HG02981 (cell line): ENCODE measurements at regions not wholly inside any gene's neighbourhood (a gene's known extent, or its start where the extent isn't known, plus 50 kb on each side); places are given as distances from the start of the nearest gene placed in this dataset.
"Not testable (repeated sequence)": the region's sequence is repeated elsewhere in the genome, so short reads cannot be mapped to it uniquely, and the experiment has no call there.

Experiments used
- ATAC-seq: cut with Tn5 transposase; IDR thresholded peaks from one replicate; pipeline ENCODE4 v1.9.1; 2021; ENCODE audit warnings: mild to moderate bottlenecking, moderate library complexity; ENCODE audit not compliant: unreplicated experiment

DNA sequence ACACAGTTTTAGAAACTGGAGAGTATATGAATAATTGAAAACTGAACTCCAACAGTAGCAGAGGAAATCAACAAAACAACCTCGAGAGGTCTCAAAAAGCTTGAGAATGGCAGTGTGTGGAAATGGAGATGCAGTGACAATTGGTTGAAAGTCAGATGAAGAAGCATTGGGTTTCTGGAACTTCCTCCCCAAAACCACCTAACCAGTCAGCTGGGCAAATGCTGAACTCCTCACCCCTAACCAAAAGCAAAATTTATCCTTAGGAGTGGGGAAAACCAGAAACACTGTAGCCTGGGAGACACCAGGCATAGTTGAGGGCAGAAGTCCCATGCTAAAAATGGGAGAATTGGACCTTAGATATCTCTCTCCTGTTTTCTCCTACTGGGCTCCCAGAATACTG is 109.9 kb downstream of the TANC2 start:
- no peak for ATAC-seq

DNA sequence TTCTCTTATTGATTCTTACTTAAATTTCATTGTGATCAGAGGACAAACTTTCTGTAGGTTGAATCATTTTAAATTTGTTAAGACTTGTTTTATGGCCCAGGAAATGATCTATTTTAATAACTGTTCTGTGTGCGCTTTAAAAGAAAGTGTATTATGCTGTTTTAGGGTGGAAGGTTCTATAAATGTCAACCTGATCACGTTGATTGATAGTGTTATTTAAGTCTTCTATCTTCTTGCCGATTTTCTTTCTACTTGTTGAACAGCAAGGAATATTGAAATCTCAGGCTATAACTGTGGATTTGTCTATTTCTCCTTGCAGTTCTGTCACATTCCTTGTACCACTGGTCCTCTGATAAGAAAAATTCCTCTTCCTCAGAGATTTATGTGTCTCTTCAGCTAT is 112.7 kb downstream of the TANC2 start:
- ATAC-seq = no peak

DNA sequence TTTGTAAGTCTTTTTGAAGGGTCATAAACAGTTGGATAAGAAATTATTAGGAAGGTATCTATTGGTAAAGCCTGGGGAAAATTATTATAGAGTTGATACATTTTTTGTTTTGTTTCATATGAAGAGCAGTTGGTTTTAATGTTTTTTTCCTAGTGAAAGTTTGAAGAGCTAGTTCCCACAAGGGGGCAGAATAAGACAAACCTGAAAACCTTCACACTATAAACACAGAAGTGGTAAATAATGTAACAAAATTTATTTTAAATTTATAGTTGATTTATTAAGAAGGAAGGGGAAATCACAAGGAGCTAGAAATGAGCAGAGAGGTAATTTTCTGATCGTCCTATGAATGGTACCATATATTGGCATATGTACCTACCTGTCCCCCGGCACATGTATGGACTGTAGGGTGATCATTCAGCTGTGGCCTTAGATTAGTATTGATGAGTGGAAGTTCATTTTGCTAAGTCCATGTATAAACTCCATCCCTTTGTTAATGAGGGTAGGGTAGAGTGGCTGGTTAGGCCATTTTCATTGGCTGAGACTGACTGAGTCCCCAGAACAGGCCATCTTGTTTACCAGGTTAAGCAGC is 116.3 kb downstream of the TANC2 start:
- no peak for ATAC-seq

DNA sequence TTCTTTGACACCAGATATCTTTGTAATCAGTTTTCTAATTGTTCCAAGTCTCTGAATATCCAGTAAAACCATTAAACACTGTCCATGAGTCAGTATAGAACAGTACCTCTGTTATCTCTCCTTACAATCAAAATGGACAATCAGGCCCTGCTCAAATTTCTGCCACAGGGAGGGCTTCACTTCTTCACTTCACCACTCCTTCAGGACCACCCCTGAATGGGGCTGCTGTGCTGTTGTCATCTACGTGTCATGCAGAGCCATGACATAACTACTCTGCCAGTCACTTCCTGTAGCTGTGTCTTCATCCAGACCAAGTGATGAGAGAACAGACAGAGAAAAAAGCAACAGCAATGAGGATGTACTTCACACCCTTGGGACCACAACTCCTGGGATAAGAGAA is 116.9 kb downstream of the TANC2 start:
- ATAC-seq = no peak

DNA sequence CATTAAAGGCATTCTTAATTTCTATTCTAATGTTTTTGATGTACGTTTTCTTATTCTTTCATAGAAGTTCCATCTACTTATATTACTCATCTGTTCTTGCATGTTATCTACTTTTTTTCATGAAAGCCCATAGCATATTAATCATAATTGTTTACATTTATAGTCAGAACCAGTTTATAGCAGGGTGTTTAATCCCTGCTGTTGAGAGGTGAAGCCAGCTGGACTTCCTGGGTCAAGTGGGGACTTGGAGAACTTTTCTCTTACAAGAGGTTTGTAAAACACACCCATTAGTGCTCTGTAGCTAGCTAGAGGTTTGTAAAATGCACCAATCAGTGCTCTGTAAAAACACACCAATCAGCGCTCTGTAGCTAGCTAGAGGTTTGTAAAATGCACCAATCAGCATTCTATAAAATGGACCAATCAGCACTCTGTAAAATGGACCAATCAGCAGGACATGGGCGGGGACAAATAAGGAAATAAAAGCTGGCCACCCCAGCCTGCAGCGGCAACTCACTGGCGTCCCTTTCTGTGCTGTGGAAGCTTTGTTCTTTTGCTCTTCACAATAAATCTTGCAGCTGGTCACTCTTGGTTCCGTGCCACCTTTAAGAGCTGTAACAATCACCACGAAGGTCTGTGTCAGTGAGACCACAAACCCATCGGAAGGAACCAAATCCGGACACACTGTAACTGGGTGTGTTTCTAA is 120.6 kb downstream of the TANC2 start:
- no peak for ATAC-seq

DNA sequence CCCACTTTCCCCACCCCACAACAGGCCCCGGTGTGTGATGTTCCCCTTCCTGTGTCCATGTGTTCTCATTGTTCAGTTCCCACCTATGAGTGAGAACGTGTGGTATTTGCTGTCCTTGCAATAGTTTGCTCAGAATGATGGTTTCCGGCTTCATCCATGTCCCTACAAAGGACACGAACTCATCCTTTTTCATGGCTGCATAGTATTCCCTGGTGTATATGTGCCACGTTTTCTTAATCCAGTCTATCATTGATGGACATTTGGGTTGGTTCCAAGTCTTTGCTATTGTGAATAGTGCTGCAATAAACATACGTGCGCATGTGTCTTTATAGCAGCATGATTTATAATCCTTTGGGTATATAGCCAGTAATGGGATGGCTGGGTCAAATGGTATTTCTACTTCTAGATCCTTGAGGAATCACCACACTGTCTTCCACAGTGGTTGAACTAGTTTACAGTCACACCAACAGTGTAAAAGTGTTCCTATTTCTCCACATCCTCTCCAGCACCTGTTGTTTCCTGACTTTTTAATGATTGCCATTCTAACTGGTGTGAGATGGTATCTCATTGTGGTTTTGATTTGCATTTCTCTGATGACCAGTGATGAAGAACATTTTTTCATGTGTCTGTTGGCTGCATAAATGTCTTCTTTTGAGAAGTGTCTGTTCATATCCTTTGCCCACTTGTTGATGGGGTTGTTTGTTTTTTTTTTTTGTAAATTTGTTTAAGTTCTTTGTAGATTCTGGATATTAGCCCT is 124.5 kb downstream of the TANC2 start:
- ATAC-seq = not testable (repeated sequence)

DNA sequence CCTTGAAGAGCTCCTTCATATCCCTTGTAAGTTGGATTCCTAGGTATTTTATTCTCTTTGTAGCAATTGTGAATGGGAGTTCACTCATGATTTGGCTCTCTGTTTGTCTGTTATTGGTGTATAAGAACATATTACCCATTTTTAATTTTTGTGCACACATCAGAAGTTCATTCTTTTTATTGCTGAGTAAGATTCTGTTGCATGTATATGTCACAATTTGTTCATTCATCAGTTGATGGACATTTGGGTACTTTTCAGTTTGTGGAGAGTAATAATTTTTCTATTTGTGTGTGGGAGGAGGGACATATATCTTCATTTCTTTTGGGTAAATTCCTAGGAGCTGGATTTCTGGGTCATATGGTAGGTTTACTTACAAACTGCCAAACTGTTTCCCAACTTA is 125.9 kb downstream of the TANC2 start:
- ATAC-seq = not testable (repeated sequence)

DNA sequence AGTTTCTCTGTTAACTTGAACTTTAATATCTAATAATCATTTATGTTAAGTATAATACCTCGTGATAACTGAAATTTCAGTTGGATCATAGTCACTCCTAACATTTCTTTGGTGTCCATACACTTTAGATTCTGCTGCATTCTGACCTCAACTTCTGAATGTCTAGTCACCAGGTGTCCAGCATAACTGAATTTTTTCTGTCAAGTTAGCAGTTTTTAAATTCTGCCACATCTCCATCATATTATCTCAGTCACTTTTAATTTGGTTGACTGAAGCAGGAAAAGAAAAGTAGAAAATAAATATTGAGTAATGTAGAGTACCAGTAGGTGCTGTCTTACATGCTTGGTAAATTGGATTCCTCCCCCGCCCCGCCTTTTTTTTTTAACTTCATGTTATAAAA is 128.6 kb downstream of the TANC2 start:
- ATAC-seq = no peak

DNA sequence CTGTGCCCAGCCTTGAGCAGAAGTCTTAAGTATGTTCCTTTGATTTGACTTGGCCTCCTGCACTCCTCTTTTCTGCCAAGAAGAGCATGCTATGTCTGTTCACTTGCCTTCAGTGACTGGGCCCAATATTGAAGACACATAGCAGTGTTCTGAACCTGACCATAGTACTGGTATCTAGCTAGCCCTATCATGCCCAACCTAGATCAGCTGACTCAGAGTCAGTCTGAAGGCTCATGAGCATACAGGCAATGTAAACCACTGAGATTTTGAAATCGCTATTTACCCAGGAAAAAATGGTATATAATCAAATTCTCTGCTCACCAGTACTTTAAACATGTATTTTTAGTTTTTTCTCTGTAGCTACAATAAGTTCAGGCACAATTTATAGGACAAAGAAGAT is 129.4 kb downstream of the TANC2 start:
- ATAC-seq = no peak

DNA sequence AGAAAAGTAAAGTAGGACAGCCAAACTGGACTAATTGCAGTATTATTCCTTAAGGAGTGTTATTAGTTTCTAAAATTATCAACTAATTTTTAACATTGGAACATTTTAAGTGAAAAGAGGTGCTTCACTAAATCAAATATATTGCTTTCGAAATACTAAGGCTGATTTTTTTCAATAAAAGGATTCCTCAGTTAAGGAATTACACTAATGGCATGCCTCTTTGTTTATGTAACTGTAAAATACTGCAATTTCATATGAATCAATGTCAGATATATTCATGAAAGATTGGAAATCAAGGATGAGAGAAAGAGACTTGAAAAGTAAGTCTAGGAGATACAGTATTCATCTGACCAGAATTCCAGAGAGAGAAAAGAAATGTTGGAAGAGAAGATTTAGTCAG is 129.8 kb downstream of the TANC2 start:
- no peak for ATAC-seq

DNA sequence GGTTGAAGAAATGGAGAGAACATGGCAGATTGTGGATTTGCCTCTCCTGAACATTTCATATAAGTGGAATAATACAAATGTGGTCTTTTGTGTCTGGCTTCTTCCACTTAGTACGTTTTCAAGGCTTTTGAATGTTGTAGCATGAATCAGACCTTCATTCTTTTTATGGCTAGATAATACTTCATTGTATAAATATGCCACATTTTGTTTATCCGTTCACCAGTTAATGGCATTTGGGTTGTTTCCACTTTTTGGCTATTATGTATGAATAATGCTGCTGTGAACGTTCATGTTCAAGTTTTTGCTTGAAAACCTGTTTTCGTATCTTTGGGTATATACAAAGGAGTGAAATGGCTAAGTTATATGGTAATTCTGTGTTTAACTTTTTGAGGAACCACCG is 130.4 kb downstream of the TANC2 start:
- ATAC-seq = no peak

DNA sequence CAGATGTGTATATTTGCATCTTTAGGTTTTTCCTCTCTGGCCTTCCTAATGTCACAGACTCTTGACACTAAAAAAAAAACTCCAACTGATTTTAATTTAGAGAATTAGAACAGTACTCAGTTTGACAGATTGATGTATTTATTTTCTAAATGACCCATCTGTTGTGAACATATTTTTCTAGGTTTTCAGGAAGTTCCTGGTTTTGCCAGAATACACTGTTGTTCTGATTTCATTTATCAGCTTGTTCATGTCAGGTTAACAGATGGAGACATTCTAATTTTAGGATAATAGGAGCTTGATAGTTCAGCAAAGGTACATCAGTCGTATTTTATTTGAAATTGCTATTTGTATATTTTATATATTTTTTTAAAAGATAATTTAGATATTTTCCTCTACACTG is 133.4 kb downstream of the TANC2 start:
- no peak for ATAC-seq

DNA sequence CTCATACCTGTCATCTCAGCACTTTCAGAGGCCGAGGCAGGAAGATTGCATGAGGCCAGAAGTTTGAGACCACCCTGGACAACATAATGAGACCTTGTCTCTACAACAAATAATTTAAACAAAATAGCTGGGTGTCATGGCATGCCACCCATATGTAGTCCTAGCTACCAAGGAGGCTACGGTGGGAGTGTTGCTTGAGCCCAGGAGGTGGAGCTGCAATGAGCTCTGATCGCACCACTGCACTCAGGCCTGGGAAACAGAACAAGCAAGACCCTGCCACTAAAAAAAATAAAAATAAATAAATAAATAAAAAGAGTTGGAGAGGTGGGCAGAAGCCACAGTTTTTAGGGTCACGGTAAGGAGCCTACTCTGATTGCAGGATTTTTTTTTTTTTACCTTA is 136.0 kb downstream of the TANC2 start:
- no peak for ATAC-seq

DNA sequence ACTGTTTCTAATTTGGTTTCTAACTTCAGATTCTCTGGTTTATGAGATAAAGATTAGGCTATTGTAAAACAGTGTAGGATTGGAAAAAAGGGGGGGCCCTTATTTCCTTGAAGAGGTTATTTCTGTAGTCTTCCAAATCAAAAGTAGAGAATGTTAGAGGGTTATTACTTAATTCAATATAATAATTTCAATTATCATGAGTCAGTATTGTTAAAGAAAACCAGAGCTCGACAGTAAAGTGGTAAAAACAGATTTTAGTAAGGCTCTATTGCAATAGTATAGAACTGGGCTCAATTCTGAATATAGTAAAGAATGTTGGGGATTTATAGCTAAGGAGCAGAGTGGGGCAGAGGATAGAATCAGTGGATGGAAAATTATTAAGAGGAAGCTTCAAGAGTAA is 140.0 kb downstream of the TANC2 start:
- no peak for ATAC-seq

DNA sequence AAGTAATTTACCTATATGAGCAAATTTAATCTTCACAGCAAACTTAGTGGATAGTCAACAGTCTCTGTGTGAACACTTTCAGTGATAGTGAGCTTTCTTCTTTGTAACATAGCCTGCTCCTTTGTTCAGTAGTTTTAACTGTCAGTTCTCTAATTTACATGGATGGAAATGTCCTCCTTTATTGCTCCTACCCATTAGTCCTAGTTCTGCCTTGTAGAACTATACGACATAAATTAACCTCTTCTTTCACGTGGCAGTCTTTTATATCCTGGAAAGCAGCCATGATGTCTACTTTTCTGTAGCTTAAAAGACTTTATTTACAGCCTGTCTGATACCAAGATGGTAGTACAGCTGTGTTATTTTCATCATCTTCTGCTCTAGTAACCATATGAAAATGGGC is 143.6 kb downstream of the TANC2 start:
- ATAC-seq = no peak

DNA sequence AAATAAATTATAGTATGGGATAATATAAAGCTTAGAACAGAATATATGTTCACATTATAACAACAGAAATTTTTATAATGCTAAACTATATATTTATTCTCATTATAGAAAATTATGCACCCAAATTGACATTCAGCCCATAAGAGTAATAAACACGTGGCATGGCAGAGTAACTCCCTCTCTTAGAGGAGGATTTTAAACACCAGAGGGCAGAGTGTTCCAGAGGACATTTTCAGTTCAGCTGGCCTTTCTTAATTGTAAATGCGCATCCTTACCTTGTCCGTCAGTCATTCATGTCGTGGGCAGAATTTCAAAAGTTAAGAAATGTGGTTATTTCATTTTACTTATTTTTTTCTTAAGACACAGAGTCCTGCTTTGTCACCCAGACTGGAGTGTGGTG is 147.1 kb downstream of the TANC2 start:
- ATAC-seq = no peak

DNA sequence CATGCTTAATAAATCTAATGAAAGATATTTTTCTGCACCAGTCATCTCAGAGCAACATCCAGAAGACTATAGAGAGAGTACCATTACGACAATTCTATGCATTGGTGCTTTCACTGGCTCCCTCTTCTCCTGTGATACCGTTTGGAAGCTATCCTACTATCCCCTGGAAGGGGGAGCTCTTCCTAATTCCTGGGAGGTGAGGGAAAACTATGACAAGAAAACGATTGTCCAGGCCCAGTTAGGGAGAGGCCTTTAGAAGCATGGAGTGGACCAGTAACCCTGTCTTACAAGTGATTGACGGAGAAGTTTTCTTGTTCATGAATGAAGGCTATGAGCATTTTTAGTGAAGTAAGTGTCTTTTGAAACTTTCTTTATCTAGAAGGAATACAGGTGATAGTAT is 150.2 kb downstream of the TANC2 start:
- no peak for ATAC-seq

DNA sequence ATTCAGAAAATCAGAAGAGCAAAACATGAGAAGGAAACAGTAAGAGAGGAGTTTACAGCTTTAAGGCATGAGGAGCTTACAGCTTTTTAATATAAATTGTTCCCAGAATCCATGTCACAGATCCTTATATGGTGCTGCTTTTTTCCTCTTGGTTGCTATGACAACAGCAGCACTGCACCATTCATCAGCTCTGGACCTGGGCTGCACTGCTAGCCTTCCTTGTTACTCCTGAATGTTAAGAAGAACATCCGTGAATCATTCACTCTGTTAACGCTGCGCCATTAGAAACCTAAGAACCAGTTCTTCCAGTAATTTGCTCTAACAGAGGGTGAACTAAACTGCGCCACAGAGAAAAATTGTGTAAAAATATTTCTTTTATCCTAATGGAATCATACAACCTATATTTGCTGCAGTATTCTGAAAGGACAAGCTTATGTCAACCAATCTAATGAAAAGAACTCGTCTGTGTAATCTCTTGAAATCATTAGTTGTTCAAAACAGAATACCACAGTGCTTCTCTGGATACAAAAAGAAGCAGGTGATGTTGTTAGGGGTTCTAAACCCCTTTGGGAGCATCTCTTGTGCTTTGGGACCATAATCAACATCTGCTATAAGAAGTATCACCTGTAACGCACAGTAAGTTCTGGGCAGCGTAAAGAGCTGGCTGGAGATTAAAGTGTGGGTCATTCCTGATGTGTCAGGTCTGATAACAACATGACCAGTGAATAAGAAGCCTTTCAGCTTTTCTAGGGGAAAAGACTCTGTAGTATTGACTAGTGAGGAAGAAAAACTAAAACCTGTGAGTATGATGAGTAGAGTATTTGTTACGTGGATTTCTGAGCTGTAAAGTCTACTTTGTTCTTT is 151.2 kb downstream of the TANC2 start:
- ATAC-seq = no peak

DNA sequence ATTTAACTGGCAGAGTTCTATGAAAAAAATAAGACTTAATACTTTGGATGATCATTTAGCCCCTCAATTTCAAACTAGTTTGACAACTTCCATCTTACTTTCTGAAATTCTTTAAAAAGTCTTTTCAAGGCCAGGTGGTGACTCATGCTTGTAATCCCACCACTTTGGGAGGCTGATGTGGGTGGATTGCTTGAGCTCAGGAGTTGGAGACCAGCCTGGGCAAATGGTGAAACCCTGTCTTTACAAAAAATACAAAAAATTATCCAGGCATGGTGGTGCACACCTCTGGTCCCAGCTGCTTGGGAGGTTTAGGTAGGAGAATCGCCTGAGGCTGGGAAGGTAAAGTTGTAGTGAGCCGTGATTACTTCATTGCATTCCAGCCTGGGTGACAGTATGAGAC is 154.4 kb downstream of the TANC2 start:
- no peak for ATAC-seq

DNA sequence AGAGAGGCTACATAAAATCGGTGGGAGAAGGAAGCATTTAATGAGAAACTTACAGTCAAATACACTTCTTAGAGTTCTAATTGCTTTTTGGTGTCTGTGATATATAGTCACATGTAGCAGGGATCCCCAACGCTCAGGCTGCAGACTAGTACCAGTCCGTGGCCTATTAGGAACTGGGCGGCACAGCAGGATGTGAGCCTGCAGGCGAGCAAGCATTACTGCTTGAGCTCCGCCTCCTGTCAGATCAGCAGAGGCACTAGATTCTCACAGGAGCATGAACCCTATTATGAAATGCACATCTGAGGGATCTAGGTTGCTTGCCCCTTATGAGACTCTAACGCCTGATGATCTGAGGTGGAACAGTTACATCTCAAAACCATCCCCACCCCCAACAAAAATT is 158.5 kb downstream of the TANC2 start:
- ATAC-seq = no peak

DNA sequence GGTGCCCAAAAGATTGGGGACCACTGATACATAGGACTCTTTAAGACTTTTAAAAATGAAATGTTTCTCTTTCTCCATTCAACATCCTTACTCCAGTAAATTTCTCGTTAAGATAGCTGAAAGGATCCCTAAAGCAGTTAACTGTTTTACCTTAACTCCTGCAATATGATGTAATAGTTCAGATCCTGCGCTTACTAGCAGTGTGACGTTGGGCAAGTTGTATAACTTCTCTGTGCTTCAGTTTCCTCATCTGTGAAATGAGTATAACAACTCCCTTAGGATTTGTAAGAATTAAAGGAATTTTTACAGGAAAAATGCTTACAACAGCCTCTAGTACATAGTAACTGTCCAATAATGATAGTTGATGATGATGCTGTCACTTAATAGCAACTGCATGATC is 158.9 kb downstream of the TANC2 start:
- ATAC-seq = no peak
